OCI-LY7 (cell line): ENCODE measurements at regions not wholly inside any gene's neighbourhood (a gene's known extent, or its start where the extent isn't known, plus 50 kb on each side); places are given as distances from the start of the nearest gene placed in this dataset.

Experiments used
- EZH2phosphoT487 ChIP-seq: fragments of 200-600 bp; sonication (generic); IDR thresholded peaks from 2 replicates; pipeline ENCODE4 v1.6.1; 2018; ENCODE audit warnings: low read depth, borderline replicate concordance, mild to moderate bottlenecking, mixed run types, antibody characterized with exemption, low read length, moderate library complexity, mixed read lengths
- TF ChIP-seq, protein P1 (sequence below): fragments of 200-600 bp; sonication (generic); conservative IDR thresholded peaks from 2 replicates; pipeline ENCODE4 v1.5.1; 2014; ENCODE audit warnings: mild to moderate bottlenecking, antibody characterized with exemption, low read length, moderate library complexity, mixed read lengths

DNA sequence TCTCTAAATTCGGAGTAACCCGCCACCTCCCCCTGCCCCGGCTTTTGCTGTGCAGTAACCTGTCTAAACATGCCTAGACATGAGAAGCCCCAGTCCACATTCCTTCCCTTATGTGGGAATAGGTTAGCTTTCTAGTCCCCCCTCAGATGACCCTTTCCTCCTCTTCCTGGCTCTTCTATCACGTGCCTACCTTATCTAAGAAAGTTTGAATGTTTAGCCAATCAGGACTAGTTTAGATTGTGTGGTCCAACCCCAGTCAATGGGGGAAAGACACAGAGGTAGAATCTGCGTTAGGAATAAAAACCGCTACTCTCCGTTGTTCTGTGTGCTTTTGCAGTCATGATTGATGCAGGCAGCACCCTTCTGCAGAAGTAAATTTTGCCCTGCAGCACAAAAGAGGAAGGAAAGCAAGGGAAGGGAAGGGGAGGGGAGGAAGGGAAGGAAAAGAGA, 69.0 kb upstream of the CD93 start:
- TF ChIP-seq, protein P1, sequence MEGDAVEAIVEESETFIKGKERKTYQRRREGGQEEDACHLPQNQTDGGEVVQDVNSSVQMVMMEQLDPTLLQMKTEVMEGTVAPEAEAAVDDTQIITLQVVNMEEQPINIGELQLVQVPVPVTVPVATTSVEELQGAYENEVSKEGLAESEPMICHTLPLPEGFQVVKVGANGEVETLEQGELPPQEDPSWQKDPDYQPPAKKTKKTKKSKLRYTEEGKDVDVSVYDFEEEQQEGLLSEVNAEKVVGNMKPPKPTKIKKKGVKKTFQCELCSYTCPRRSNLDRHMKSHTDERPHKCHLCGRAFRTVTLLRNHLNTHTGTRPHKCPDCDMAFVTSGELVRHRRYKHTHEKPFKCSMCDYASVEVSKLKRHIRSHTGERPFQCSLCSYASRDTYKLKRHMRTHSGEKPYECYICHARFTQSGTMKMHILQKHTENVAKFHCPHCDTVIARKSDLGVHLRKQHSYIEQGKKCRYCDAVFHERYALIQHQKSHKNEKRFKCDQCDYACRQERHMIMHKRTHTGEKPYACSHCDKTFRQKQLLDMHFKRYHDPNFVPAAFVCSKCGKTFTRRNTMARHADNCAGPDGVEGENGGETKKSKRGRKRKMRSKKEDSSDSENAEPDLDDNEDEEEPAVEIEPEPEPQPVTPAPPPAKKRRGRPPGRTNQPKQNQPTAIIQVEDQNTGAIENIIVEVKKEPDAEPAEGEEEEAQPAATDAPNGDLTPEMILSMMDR = no peak
- TF ChIP-seq EZH2phosphoT487 = no peak
